ENCODE measurements at regions not wholly inside any gene's neighbourhood (a gene's known extent, or its start where the extent isn't known, plus 50 kb on each side); places are given as distances from the start of the nearest gene placed in this dataset.

DNA sequence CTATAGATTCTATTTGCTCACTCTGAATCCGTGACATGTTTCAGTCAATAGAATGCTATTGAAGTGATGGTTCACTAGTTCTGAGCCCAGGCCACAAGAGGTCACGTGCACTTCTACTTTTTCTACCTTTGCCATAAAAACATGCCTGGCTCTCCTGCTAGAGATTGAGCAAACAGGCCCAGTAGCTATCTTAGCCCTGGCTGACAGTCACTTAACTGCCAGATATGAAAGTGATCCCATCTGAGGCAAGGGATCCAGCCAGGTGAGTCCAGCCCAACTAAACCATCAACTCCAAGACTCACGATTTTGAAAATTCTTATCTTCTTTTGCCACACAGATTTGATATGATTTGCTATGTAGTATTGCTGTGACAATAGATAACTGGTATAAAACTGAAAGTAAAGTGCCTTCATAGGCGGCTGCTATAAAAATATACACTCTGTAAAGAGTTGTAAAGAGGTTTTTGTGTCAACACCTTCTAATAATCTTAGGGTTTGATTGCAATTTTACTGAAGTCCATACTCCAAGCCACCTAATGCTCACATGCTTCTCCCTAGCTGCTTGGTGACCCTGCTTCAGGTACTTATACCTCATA lies 937.7 kb upstream of the SOX9 start:
- TF ChIP-seq CTCF (conservative IDR thresholded peaks at IDR 0.05; ENCODE audit: low read length) (no peak), EZH2phosphoT487 (IDR thresholded peaks at IDR 0.05; ENCODE audit: borderline replicate concordance) (no peak)

All from Loucy (cell line).